Ureter (tissue), 1 donor: ENCODE measurements at regions not wholly inside any gene's neighbourhood (a gene's known extent, or its start where the extent isn't known, plus 50 kb on each side); places are given as distances from the start of the nearest gene placed in this dataset.

ENCODE experiments used
- DNase-seq: peaks from one replicate; pipeline ENCODE4 v3.0.0-alpha.2; 2020; ENCODE audit warnings: low spot score
- donor health status: DM: yes; HTN: yes; CAD: no.

DNA sequence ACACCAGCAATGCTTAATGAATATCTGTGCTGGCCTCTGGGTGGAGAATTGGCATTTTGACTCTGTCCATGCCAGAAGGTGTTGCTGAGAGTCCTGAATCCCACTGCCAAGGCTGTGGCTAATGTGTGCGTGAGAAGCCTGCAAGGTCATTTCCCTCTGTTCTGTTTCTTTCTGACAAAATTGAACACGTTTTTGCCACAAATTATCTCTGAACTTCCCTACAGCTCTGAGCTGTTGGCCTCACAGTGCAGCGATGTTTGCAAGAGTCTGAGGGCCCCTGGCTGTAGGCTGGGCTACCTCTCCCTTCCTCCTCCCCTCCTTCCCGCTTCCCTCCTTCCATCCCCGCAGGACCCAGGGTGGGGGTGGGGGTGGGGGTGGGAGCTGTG is 154.1 kb upstream of the HS6ST1 start:
- DNase-seq = no peak

DNA sequence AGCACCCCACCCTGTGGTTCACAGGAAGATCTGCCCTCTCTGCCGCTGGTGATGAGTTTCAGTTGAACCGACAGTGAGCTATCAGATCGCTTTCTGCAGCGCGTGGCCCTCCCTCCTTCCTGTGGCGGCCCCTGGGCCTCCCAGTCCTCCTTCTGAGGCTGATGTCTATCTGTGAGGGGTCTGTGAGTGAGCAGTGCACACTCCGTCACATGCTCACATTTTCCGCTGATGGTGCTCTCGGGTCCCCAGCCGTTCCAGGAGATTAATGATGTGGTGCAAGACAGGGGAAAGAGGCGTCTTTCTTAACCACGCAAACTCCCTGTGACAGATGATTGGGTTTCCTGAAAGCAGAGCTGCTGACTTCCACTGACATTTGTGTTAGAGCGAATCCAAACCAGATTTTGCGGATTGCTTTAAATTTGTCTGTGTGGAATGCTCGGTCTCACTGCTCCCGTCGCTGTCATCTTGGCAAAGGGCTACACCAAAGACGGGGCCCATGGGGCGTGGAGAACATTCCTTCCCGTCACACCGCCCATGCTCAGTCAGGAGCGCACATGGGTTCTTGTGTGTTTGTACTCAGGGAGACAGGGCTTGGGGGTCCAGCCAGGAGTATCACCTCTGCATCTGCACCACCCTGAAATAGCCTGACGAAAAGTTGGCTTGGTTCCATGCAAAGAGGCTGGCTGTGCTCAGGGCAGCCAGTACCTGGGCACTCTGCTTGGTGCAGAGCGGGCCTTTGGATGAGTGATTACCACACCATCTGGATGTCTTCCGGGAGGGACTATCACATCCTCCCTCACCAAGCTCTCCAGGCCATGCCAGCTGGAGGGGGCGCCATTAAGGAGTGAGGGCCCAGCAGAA is 154.7 kb upstream of the HS6ST1 start:
- no peak for DNase-seq

DNA sequence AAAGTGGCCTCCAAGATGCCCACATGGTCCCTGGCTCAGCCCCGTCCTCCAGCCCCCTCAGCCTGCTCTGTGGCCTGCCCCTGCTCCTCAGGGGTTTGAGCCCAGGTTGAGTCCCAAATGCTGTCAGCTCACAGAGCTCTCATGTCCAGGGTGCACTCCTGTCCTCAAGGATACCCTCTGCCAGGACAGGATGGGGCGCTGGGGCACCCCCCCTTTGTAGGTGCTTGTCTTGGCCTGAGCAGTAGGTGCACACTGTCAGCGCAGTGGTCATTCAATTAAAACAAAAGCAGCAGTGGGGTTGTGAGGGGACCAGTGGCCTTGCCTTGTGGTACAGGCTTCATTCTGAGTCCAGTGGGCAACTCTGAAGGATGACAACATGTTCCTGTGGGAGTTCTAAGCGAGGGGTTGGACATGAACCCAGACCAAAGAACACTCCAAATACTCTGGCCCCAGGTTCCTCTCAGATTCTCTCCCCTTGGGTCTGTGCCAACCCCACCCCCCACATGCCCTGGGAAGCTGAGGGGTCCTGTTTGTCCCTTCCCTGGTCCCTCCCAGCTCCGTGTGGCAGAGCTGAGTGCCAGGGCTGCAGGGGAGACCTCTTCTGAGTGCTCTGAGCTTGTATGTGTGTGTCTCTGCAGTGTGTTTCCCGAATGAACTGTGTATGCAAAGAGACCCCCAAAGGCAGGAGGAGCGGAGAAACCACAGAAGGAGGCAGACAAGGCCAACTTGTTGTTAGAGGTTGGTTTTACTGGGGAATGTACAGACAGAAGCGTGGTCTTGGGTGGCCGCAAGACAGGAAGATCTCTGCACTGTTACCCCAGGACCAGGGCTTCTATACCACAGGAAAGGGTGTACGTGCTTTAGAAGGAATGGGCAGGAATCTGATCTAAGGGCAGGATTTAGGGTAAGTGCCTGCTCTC is 155.6 kb upstream of the HS6ST1 start:
- DNase-seq = peak; percentile 33

DNA sequence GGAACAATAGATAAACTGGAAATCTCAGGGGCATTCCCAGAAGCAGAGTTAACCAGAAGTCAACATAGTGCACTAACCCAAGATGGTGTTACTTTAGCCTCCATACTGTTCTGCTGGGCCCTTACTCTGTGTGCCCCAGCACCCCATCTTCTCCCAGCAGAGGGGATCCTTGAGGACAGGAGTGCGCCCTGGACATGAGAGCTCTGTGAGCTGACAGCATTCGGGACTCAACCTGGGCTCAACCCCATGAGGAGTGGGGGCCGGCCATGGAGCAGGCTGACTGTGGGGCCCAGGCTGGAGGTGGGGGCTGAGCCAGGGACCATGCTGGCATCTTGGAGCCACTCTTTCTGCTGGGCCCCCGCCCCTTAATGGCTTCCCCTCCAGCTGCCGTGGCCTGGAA is 156.3 kb upstream of the HS6ST1 start:
- DNase-seq = peak; percentile 31

DNA sequence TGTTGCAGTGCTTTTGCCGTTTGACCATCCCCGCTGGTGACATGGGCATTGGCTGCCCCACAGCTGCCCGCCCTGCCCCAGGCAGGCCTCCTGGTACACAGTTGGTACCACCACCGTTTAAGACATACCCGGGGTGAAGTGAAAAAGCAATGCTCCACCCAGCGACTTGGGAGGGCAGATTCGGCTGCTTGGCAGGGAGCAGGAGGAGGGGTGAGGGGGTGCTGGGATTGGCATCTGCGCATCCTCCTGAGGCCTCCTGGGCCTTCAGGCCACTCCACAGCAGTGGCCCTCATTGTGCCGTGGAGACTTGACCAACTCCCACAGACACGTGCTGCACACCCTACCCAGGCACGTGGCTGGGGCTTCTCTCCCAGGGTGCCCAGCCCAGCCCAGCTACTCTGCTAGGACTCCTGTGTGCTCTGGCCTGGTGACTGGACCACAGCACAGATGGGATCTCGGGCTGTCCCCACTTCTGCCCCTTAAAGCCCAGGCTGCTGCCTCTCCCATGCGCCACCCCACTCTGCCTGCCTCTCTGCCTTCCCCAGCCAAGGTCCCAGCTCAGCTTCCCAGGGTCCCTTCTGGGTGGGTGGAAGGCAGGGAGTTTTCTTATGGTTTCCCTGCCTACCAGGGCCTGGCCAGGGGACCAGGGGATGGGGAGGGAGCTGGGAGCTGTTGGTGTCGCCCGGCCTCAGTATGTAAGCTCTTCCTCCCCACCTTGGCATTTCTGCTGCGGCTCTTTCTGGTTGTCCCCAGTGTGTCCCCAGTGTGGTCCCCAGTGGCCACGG is 157.0 kb upstream of the HS6ST1 start:
- peak; percentile 39 for DNase-seq

DNA sequence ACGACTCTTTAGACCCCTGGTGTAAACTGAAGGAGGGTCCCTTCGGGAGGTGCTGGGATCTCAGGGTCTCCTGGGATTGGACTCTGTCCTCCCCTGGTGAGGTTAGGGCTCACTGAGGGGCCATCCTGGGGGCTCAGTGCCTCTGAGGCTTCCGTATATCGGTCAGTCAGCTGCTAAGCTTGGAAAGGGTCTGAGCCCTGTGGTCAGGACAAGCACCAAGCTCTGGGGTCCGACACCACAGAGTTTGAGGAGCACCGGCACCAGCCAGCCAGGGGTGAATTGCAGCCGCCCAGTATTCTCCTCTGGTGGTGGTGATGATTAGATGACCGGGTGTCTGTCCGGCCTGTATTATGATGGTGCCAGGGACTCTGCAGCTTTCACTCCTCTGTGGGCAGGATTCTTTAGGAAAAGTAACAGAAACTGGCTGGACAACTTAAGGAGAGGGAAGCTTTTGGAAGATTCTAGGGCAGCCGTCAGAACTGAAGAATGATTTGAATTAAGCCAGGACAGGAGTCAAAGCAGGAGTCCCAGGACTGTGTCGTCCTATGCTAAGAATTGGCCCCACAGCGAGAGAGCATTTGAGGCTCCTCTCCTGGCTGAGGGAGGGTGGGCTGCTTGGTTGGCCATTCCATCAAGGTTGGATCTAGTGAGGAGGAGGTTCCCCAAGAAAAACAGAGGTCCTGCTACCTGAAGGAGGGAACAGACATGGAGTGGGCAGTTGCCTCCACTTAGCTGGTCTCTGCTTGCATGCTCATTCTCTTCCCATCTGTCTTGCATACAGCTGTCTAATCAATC is 158.6 kb upstream of the HS6ST1 start:
- peak; percentile 34 for DNase-seq

DNA sequence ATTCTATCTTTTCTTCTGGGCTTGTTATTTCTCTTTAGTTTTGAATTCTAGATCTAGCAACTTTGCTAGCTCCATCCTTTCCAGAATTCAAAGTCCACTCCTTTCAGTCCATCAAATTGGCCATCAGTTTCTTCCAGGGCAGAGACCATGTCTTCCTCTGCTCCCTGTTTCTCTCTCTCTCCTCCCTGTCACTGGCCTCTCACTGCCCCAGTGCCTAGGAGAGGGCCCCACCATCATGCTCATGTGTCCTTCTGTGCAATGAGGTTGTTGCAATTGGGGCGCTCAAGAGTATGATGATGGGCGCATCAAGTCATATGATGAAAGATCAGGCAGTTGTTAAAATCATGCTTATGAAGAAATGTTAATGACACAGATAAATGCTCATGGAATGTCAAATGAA is 159.2 kb upstream of the HS6ST1 start:
- peak; percentile 19 for DNase-seq

DNA sequence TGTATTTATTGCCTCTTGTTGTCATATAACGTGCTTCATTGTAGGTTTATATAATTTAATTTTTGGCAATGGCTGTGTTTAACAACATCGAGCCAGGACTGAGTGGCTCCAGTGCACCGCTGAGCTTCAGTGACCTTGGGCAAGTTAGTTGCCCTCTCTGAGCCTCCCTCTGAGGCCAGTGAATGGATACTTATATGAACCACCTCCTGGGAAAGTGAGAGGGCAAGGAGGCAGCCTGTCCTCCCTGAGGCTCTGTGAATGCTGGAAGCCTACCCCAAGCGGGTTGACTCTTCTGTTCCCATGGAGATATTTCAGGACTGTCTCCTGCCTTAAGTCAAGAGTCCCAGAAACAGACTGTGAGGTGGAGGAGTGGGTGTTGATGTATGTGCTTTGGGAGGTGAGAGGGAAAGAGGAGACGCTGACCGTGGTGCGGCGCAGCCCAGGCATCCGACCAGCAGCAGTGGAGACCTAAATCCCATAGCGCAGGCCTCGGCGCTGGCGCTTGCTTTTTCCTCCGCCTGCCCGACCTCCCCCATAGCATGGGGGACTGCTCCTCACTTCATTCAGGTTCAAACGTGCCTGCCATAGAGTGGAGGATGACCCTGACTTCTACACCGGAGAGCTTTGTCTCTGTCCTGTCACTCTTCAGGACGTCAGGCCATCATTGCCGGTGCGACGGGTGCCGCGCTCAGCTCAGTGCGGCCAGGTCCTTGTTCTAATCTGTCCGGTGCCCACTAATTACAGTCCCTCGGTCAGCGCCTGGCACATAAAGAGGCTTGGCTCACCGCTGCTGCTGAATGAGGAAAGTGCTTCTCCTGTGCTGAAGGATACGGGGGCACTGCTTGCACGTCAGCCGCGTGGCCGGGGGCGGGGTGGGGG is 167.3 kb upstream of the HS6ST1 start:
- peak; percentile 24 for DNase-seq

DNA sequence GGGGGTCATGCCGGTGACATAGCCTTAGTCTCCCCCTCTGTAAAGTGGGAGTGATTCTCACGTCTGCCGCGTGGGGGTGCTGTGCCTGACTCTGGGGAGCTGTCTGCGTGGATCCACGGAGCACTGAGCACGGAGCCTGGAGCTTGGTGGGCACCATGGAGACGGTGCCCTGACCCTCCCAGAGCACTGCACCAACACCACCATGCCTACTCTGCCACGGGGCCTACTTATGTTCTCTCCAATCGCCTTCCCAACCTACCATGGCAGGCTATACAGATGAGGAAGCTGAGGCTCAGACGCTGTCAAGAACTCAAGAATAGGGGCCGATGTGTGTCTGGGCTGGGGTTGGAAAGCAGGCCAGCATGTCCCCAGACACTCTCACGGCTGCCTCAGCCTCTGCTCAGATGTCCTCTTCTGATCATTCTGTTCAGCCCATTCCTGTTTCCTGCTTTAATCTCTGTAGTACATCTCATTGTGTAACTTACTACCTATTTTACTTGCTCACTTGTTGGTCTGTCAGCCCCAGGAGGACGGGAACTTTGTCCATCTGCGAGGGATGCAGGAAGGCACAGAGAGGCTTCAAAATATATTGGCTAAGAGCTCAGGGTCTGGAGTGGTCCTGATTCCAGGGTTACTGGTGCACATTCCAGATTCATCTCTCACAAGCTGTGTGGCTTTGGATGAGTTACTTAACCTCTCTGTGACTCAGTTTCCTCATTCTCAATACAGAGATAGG is 168.1 kb upstream of the HS6ST1 start:
- peak; percentile 39 for DNase-seq

DNA sequence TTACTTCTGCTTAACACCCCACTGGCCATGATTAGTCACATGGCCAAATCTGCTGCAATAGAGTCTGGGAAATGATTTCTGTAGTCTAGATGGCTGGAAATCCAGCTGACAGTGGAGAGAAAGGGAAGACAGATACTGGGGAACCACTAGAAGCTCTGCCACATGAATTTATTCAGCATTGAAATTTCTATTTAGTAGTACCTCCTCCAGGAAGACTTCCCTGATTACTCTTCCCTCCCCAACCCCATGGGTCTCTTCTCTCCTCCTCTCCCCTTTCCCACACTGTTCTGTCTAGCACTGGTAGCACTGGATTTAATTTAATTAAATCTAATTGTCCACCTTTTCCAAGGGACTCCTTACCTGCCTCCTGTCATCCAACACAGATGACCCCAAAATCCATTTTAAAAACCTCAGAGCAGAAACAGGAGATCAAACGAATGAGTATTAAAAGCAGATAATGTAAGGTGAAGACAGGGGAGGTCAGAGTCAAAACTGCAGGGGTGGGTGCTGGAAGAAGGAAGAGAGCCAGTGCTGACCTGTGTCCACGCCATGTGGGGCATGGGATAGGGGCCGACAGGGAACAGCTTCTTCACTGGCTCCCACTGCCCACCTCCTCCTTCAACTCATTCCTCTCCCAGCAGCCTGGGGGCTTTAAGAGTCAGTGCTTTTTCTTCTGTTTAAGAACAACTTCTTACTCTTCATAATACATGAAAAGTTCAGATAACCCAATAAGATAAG is 169.2 kb upstream of the HS6ST1 start:
- DNase-seq = peak; percentile 23

DNA sequence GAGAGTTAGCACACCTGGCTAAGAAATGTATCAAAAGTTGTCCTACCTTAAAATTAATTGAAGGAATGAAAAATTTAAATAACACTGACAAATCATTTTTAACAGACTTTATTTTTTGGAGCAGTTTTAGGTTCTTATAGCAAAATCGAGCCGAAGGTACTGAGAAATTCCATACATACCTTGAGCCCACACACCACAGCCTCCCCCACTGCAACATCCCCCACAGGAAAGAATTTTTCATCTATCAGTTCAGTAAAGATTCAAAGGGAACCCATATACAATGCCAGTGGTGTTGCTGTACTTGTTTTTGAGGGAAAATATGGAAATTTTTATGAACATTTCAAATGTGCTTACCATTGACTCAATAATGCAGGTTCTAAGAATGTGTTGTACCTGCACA is 169.8 kb upstream of the HS6ST1 start:
- DNase-seq = no peak

DNA sequence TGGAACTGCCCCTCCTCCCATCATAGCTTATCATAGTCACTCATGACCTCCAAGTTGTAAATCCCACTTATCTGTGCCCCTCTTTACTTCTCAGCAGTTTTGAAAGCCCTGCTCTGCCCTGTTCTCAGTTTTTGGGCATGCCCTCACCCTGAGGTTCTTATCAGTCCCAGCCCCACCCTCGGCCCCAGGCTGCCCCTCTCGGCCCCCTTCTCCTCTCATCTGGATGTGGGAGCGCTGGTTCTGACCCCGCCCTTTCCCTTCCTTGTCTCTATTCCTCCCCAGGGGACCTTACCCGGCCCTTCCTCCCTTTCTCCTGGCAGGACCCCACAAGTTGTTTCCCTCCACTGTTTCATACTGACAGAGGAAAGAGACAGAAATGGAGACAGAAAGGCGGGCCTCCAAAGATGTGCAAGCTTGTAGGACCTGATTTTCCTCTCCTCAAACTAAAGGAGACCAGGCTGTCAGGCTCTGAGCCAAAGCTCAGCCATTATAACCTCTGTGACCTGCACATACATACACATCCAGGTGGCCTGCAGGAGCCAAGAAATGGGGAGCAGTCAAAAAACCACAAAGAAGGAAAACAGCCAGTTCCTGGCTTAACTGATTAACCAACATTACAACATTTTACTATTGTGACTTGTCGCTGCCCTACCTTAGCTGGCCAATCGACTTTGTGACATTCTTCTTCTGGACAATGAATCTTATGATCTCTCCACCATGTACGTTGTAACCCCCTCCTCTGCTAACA is 171.0 kb upstream of the HS6ST1 start:
- DNase-seq = peak; percentile 66

DNA sequence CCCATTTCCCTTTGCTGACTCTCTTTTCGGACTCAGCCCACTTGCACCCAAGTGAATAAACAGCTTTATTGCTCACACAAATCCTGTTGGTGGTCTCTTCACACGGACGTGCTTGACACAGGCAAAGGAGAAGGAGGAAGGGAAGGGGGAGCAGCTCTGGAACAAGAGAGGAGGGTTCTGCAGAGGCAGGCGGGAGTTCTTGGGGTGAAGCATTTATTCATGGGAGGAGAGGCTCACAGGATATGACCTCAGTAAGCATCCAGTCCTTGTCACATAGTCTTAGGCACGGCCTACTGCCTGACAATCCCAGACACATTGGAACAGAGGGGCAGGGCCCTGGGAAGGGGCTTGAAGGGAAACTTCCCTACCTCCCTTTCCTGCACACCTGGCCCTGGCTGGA is 171.7 kb upstream of the HS6ST1 start:
- peak; percentile 22 for DNase-seq

DNA sequence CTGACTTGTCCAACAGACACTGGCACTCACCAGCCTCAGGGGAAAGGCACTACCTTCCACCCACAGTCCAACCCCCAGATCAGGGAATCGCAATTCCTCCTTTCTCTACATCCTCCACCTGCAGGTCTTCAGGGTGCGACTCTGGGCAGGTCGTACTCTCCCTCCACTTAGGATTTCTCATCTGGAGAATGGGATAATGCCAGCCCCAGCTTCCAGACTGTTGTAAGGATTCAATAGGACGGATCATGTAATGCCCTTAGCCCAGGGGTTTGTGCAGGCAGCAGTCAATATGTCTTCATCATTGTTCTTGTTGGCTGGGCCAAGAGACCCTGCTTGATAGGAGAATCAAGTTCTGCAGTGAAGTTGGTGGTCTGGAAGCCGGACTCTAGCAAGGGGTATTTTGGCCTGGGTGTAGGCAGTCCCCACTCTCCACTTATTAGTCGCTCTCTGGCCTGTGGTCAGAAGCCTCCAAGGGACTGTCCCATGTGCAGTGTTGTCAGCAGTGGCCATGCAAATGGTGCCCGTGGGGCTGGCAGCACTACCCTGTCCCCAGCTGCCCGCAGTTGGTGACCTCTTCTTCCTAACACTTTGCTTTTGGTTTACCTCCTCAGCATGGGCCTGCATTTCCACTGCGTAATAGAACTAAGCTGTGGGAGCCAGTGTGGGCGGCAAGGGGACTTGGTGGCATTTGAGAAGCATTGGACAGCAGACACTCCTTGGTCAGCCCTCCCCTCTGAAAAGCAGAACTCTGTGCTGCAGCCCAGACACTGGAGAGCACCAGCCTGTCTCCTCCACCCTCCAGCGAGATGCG is 172.4 kb upstream of the HS6ST1 start:
- DNase-seq = peak; percentile 32

DNA sequence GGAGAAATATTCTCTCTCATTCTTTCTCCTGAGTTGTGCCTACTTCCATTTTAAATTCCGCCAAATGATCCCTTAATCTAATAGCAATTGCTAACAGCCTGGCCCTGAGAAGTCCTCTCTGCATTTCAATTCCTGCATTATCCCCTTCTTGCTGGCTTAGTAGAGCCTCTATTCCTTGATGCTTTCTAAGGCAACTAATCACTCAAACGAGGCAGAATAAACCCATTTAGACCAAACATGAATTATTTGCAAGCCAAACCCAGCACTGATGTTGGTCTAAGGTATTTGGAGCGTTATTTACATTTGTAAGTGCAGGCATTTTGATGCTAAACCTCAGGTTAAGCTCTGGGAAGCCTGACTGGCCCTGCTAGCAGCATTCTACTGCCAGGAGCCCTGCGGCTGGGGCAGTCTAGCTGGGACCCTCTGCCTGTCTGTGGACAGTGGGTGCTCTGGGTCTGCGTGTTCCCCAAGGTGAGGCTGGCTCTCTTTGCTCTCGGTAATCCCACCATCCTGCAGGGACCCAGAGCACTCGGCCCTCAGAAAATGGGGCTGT is 173.1 kb upstream of the HS6ST1 start:
- DNase-seq = peak; percentile 26

DNA sequence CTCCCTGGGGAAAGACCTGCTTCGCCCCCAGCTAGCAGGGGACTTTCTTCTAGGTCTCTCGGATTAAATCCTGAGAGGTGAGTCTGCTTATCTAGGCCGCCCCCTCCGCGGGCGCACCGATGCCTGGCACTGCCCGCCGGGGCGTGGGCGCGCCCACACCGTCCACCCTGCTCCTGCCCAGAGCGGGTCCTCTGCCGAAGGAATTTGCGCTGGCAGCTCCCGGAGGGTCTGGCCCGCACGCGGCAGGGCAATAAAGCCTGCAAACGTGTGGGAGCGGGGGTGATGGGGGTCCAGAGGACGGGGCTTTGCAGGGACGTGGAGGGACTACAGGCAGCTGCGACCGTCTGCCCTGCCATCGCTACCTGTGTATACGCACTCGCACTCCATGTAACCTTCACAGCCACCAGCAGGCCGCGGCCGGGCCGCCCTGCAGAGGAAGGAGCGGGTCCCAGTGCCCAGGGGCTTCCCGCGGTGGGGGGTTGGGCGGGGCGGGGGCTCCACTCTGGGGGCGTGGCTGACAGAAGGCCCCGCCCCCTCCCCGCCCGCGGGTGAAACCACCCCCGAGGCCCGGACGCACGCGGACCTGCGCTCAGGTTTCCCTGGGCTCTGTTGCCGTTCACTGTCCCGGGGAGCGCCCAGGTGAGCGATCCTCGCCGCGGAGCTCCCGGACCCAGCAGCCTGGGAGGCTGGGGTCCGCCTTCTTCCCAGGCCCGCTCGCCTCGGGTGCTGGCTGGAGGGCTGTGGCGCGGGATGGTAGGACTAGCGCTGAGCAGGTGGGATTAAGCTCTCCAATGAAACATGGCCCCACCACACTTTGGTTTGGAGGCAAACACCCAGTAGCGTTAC is 174.5 kb upstream of the HS6ST1 start:
- peak; percentile 37 for DNase-seq
